GM23338 (cell line): ENCODE measurements at regions not wholly inside any gene's neighbourhood (a gene's known extent, or its start where the extent isn't known, plus 50 kb on each side); places are given as distances from the start of the nearest gene placed in this dataset.

Experiments
- ATAC-seq: fragments of 200-7000 bp; cut with Tn5 transposase; 3 replicates; pipeline ENCODE4 v1.9.1; 2020
- DNase-seq: peaks from one replicate; pipeline ENCODE4 v3.0.0-alpha.2; 2015; ENCODE audit warnings: low spot score
- H2AFZ ChIP-seq: fragments of 200-600 bp; sonication (generic); 2 replicates; pipeline ENCODE4 v1.8.0; 2016; ENCODE audit warnings: antibody characterized with exemption, mild to moderate bottlenecking, moderate library complexity
- H3F3A ChIP-seq: fragments of 200-600 bp; sonication (generic); replicated peaks from 2 replicates; pipeline ENCODE4 v1.8.0; 2017; ENCODE audit warnings: antibody characterized with exemption, mixed run types, low read depth
- H3K27ac ChIP-seq: fragments of 200-600 bp; sonication (generic); 2 replicates; pipeline ENCODE4 v1.6.1; 2016; ENCODE audit warnings: low read depth
- H3K27me3 ChIP-seq: fragments of 200-600 bp; sonication (generic); 2 replicates; pipeline ENCODE4 v1.8.0; 2016; ENCODE audit warnings: mild to moderate bottlenecking, mixed run types, moderate library complexity; ENCODE audit not compliant: insufficient read depth
- H3K36me3 ChIP-seq: fragments of 200-600 bp; sonication (generic); 2 replicates; pipeline ENCODE4 v1.8.0; 2016; ENCODE audit warnings: mild to moderate bottlenecking; ENCODE audit not compliant: insufficient read depth
- H3K4me1 ChIP-seq: fragments of 200-600 bp; sonication (generic); 2 replicates; pipeline ENCODE4 v1.8.0; 2016; ENCODE audit warnings: mild to moderate bottlenecking, moderate library complexity; ENCODE audit not compliant: insufficient read depth
- H3K4me2 ChIP-seq: fragments of 200-600 bp; sonication (generic); 2 replicates; pipeline ENCODE4 v1.7.1; 2017; ENCODE audit warnings: mixed run types
- H3K4me3 ChIP-seq: fragments of 200-600 bp; sonication (generic); 2 replicates; pipeline ENCODE4 v1.6.1; 2016; ENCODE audit warnings: mixed run types
- H3K79me2 ChIP-seq: fragments of 200-600 bp; sonication (generic); replicated peaks from 2 replicates; pipeline ENCODE4 v1.8.0; 2017; ENCODE audit warnings: mild to moderate bottlenecking; ENCODE audit not compliant: insufficient read depth
- H3K9me2 ChIP-seq: fragments of 200-600 bp; sonication (generic); 2 replicates; pipeline ENCODE4 v1.8.0; 2017; ENCODE audit not compliant: insufficient read depth
- H4K20me1 ChIP-seq: fragments of 200-600 bp; sonication (generic); replicated peaks from 2 replicates; pipeline ENCODE4 v1.8.0; 2017; ENCODE audit warnings: mild to moderate bottlenecking; ENCODE audit not compliant: insufficient read depth
- H3K27ac Mint-ChIP-seq: 2 replicates; pipeline ENCODE4 v1.8.0; 2020; ENCODE audit warnings: inconsistent platforms, mild to moderate bottlenecking, moderate library complexity, mixed read lengths
- H3K27me3 Mint-ChIP-seq: 3 replicates; pipeline ENCODE4 v1.8.0; 2022; ENCODE audit warnings: low read depth, mild to moderate bottlenecking, moderate library complexity, mixed read lengths, inconsistent platforms; ENCODE audit not compliant: insufficient read depth, poor library complexity
- H3K36me3 Mint-ChIP-seq: 3 replicates; pipeline ENCODE4 v1.8.0; 2021; ENCODE audit warnings: low read depth, mild to moderate bottlenecking, inconsistent platforms, moderate library complexity, mixed read lengths
- H3K4me1 Mint-ChIP-seq: 3 replicates; pipeline ENCODE4 v1.8.0; 2020; ENCODE audit warnings: mild to moderate bottlenecking, inconsistent platforms, mixed read lengths
- H3K4me3 Mint-ChIP-seq: 3 replicates; pipeline ENCODE4 v1.8.0; 2021; ENCODE audit warnings: moderate library complexity, mild to moderate bottlenecking, inconsistent platforms, mixed read lengths
- H3K9me3 Mint-ChIP-seq: 3 replicates; pipeline ENCODE4 v1.8.0; 2020; ENCODE audit warnings: moderate library complexity, mild to moderate bottlenecking, inconsistent platforms, mixed read lengths
- CREB1 ChIP-seq: fragments of 250-450 bp; sonication (Bioruptor Pico); IDR thresholded peaks from 2 replicates; pipeline ENCODE4 v1.5.0; 2020; ENCODE audit warnings: low read depth, mild to moderate bottlenecking, moderate library complexity
- CTCF ChIP-seq, 2 experiments: fragments of 200-600 bp in 1 of 2; sonication (generic) in 1 of 2; conservative IDR thresholded peaks; 2 replicates each; pipeline versions ENCODE4 v1.5.1 to v1.6.1; 2016 to 2017; ENCODE audit warnings: antibody characterized with exemption in 2 of 2, low read depth in 2 of 2, mild to moderate bottlenecking in 2 of 2, moderate library complexity in 1 of 2
- ETS1 ChIP-seq: IDR thresholded peaks from 2 replicates; pipeline ENCODE4 v1.6.1; 2016; ENCODE audit warnings: antibody characterized with exemption
- EZH2 ChIP-seq: fragments of 200-600 bp; sonication (generic); IDR thresholded peaks from one replicate; pipeline ENCODE4 v1.8.0; 2017; ENCODE audit warnings: antibody characterized with exemption, mild to moderate bottlenecking, low read depth; ENCODE audit not compliant: unreplicated experiment
- EZH2phosphoT487 ChIP-seq: fragments of 200-600 bp; sonication (generic); IDR thresholded peaks from one replicate; pipeline ENCODE4 v1.8.1; 2018; ENCODE audit warnings: antibody characterized with exemption; ENCODE audit not compliant: unreplicated experiment
- JUNB ChIP-seq: IDR thresholded peaks from one replicate; pipeline ENCODE4 v1.6.1; 2016; ENCODE audit warnings: antibody characterized with exemption; ENCODE audit not compliant: unreplicated experiment
- NANOG ChIP-seq: IDR thresholded peaks from 2 replicates; pipeline ENCODE4 v1.6.1; 2016; ENCODE audit warnings: antibody characterized with exemption, borderline replicate concordance
- POLR2AphosphoS5 ChIP-seq: IDR thresholded peaks from 2 replicates; pipeline ENCODE4 v1.6.1; 2016; ENCODE audit warnings: antibody characterized with exemption, low read depth
- REST ChIP-seq: IDR thresholded peaks from one replicate; pipeline ENCODE4 v1.6.1; 2018; ENCODE audit warnings: antibody characterized with exemption; ENCODE audit not compliant: unreplicated experiment
- STAT1 ChIP-seq: IDR thresholded peaks from one replicate; pipeline ENCODE4 v1.6.1; 2016; ENCODE audit warnings: antibody characterized with exemption; ENCODE audit not compliant: unreplicated experiment
- ZNF114 ChIP-seq: fragments of 250-450 bp; sonication (Bioruptor Pico); IDR thresholded peaks from 2 replicates; pipeline ENCODE4 v1.5.0; 2020; ENCODE audit warnings: mild to moderate bottlenecking, moderate library complexity
- ZNF331 ChIP-seq: fragments of 250-450 bp; sonication (Bioruptor Pico); IDR thresholded peaks from 2 replicates; pipeline ENCODE4 v1.5.0; 2020; ENCODE audit warnings: low read depth, mild to moderate bottlenecking, moderate library complexity
- ZNF462 ChIP-seq: fragments of 250-450 bp; sonication (Bioruptor Pico); IDR thresholded peaks from 2 replicates; pipeline ENCODE4 v1.5.0; 2020; ENCODE audit warnings: mild to moderate bottlenecking, moderate library complexity

- H3K4me1 Mint-ChIP-seq: no peaks in the 10 kb centered on the region
- TF ChIP-seq POLR2AphosphoS5: no peak
- TF ChIP-seq CTCF (conservative IDR thresholded peaks at IDR 0.05; ENCODE audit: low read depth in 2 of 2): no peak
- TF ChIP-seq CREB1 (CRISPR knock-in tag): no peak
- TF ChIP-seq EZH2: no peak
- no peak for TF ChIP-seq ZNF331 (CRISPR knock-in tag)
- no peak for TF ChIP-seq REST
- no peak for TF ChIP-seq JUNB
- TF ChIP-seq ZNF114: no peak
- TF ChIP-seq ETS1: no peak
- no peak for TF ChIP-seq NANOG
- no peak for TF ChIP-seq STAT1
- TF ChIP-seq ZNF462 (CRISPR knock-in tag): no peak
- no peak for TF ChIP-seq EZH2phosphoT487
- no peaks in the 10 kb centered on the region for H3F3A ChIP-seq
Observed at GRCh38 chr12:86414201-86414600, 158.0 kb upstream of the MGAT4C start.

More at GRCh38 chr12:86414201-86414600, 158.0 kb upstream of the MGAT4C start:
- Histone ChIP-seq H3K27me3 (no peaks in the 10 kb centered on the region), H3K4me3 (no peak overlapping the region), H2AFZ (no peak overlapping the region), H3K79me2 (no peaks in the 10 kb centered on the region), H3K4me1 (no peaks in the 10 kb centered on the region), H3K36me3 (peaks cover 4% of the 10 kb centered on the region; the same call in 1 of the 2 replicates), H3K27ac (no peak overlapping the region), H3K4me2 (no peak overlapping the region), H3K9me2 (no peaks in the 10 kb centered on the region), H4K20me1 (no peaks in the 10 kb centered on the region)
- Mint-ChIP-seq H3K36me3 (peaks cover 15% of the 10 kb centered on the region), H3K9me3 (peaks cover 19% of the 10 kb centered on the region), H3K4me3 (no peak overlapping the region), H3K27me3 (no peaks in the 10 kb centered on the region), H3K27ac (no peak overlapping the region)
- ATAC-seq (no peak), DNase-seq (no peak)
